ENCODE measurements at regions not wholly inside any gene's neighbourhood (a gene's known extent, or its start where the extent isn't known, plus 50 kb on each side); places are given as distances from the start of the nearest gene placed in this dataset.

- DNase-seq (ENCODE audit: low read depth) = no peak
- no peak overlapping the region for H3K4me3 ChIP-seq (ENCODE audit: low read length)
- TF ChIP-seq CTCF (conservative IDR thresholded peaks at IDR 0.05; ENCODE audit: low read length) = no peak
Measured at GRCh38 chr7:96380111-96380512, 58.2 kb upstream of the SLC25A13 start.

GRCh38 chr7:96377399-96377798, 55.5 kb upstream of the SLC25A13 start:
- TF ChIP-seq CTCF (conservative IDR thresholded peaks at IDR 0.05; ENCODE audit: low read length) = no peak
- H3K4me3 ChIP-seq (ENCODE audit: low read length) = no peak overlapping the region
- DNase-seq (ENCODE audit: low read depth) = no peak

Measured in AG10803 (cell line).